ENCODE measurements at regions not wholly inside any gene's neighbourhood (a gene's known extent, or its start where the extent isn't known, plus 50 kb on each side); places are given as distances from the start of the nearest gene placed in this dataset.

- no peak overlapping the region for H3K27ac ChIP-seq (ENCODE audit: low read length)
- H3K4me3 ChIP-seq (ENCODE audit: low read length), result no peak overlapping the region
- H3K4me1 ChIP-seq (ENCODE audit: insufficient read depth, low read length), result no peaks in the 10 kb centered on the region
- H3K4me2 ChIP-seq (ENCODE audit: low read length), result no peak overlapping the region
- no peak for DNase-seq
- no peak for ATAC-seq
- no TSS peak for BruUV-seq (replicated peaks)
- no peak for TF ChIP-seq CTCF (conservative IDR thresholded peaks at IDR 0.05; ENCODE audit: low read depth, low read length)
- TF ChIP-seq EZH2phosphoT487 (IDR thresholded peaks at IDR 0.05; ENCODE audit: borderline replicate concordance, low read length), result no peak
- TF ChIP-seq EZH2 (IDR thresholded peaks at IDR 0.05; ENCODE audit: low read length, unreplicated experiment), result no peak
- H3F3A ChIP-seq (ENCODE audit: low read length, unreplicated experiment), result no peaks in the 10 kb centered on the region
- no peak overlapping the region for H3K9ac ChIP-seq (ENCODE audit: low read length)
- ChIA-PET CTCF (no interaction called here), POLR2A (ENCODE audit: unreplicated experiment) (no interaction called here)
- H3K27me3 ChIP-seq (ENCODE audit: low read length), result no peaks in the 10 kb centered on the region
- H2AFZ ChIP-seq (ENCODE audit: low read length), result no peak overlapping the region
- intact Hi-C loops (cut with micrococcal nuclease), result no loop called here
- H3K9me2 ChIP-seq (replicated peaks; ENCODE audit: low read length), result no peaks in the 10 kb centered on the region
- no peaks in the 10 kb centered on the region for H3K9me3 ChIP-seq (ENCODE audit: low read length)
- H3K79me2 ChIP-seq (ENCODE audit: low read length), result no peaks in the 10 kb centered on the region
- no peaks in the 10 kb centered on the region for H4K20me1 ChIP-seq (ENCODE audit: low read length)
- no peaks in the 10 kb centered on the region for H3K36me3 ChIP-seq (ENCODE audit: low read depth, low read length)
These were observed 1166.3 kb upstream of the ACVR2A start for GRCh38 chr2:146678516-146678915.

DNA sequence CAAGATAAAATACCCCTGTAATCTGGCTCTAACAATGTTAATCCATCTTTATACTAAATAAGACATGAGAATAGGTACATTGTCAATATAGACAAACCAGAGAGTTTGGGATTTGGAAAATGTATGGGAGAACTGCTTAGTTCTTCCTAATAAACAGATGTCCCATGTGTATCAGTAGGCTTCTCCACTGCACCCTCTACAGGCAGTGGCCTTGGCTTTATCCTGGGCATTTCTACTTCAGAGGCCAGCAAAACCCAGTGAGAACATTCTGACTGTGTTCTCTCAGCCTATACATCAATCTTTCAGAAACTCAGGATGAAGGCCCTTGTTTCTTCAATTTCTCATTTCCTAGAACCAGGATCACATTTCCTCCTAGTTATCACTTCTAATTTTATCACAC is 1167.5 kb upstream of the ACVR2A start:
- ATAC-seq, result peak; percentile 60
- H3K9me2 ChIP-seq (replicated peaks; ENCODE audit: low read length), result no peaks in the 10 kb centered on the region
- H4K20me1 ChIP-seq (ENCODE audit: low read length), result no peaks in the 10 kb centered on the region
- intact Hi-C loops (cut with micrococcal nuclease), result no loop called here
- BruUV-seq (replicated peaks), result no TSS peak
- no peak overlapping the region for H3K4me3 ChIP-seq (ENCODE audit: low read length)
- POLR2A ChIA-PET (ENCODE audit: unreplicated experiment), result no interaction called here
- H3K9me3 ChIP-seq (ENCODE audit: low read length), result no peaks in the 10 kb centered on the region
- H3K9ac ChIP-seq (ENCODE audit: low read length), result no peak overlapping the region
- H3K79me2 ChIP-seq (ENCODE audit: low read length), result no peaks in the 10 kb centered on the region
- peak; percentile 32 for DNase-seq
- no peaks in the 10 kb centered on the region for H3K36me3 ChIP-seq (ENCODE audit: low read depth, low read length)
- H2AFZ ChIP-seq (ENCODE audit: low read length), result no peak overlapping the region
- CTCF ChIA-PET, result no interaction called here
- H3K27ac ChIP-seq (ENCODE audit: low read length), result no peak overlapping the region
- no peaks in the 10 kb centered on the region for H3K27me3 ChIP-seq (ENCODE audit: low read length)
- H3F3A ChIP-seq (ENCODE audit: low read length, unreplicated experiment), result no peaks in the 10 kb centered on the region
- H3K4me1 ChIP-seq (ENCODE audit: insufficient read depth, low read length), result no peaks in the 10 kb centered on the region
- no peak for TF ChIP-seq EZH2 (IDR thresholded peaks at IDR 0.05; ENCODE audit: low read length, unreplicated experiment)
- TF ChIP-seq CTCF (conservative IDR thresholded peaks at IDR 0.05; ENCODE audit: low read depth, low read length), result peak; percentile 61
- TF ChIP-seq EZH2phosphoT487 (IDR thresholded peaks at IDR 0.05; ENCODE audit: borderline replicate concordance, low read length), result no peak
- H3K4me2 ChIP-seq (ENCODE audit: low read length), result no peak overlapping the region

GRCh38 chr2:146669735-146670134 is 1175.1 kb upstream of the ACVR2A start:
- H3K27ac ChIP-seq (ENCODE audit: low read length), result no peak overlapping the region
- BruUV-seq (replicated peaks), result no TSS peak
- no peak overlapping the region for H3K9ac ChIP-seq (ENCODE audit: low read length)
- no peak for DNase-seq
- no peaks in the 10 kb centered on the region for H3K27me3 ChIP-seq (ENCODE audit: low read length)
- H3F3A ChIP-seq (ENCODE audit: low read length, unreplicated experiment), result no peaks in the 10 kb centered on the region
- intact Hi-C loops (cut with micrococcal nuclease), result loop anchor here (10.0 kb wide), 1 partner anchor 625 kb away; no protein-coding TSS in a partner anchor
- TF ChIP-seq EZH2phosphoT487 (IDR thresholded peaks at IDR 0.05; ENCODE audit: borderline replicate concordance, low read length) (no peak), EZH2 (IDR thresholded peaks at IDR 0.05; ENCODE audit: low read length, unreplicated experiment) (no peak), CTCF (conservative IDR thresholded peaks at IDR 0.05; ENCODE audit: low read depth, low read length) (no peak)
- H3K4me3 ChIP-seq (ENCODE audit: low read length), result no peak overlapping the region
- no peak overlapping the region for H3K4me2 ChIP-seq (ENCODE audit: low read length)
- H3K9me2 ChIP-seq (replicated peaks; ENCODE audit: low read length), result no peaks in the 10 kb centered on the region
- H3K4me1 ChIP-seq (ENCODE audit: insufficient read depth, low read length), result peaks cover 13% of the 10 kb centered on the region
- no peak overlapping the region for H2AFZ ChIP-seq (ENCODE audit: low read length)
- CTCF ChIA-PET, result no interaction called here
- POLR2A ChIA-PET (ENCODE audit: unreplicated experiment), result no interaction called here
- no peak for ATAC-seq
- no peaks in the 10 kb centered on the region for H3K79me2 ChIP-seq (ENCODE audit: low read length)
- H4K20me1 ChIP-seq (ENCODE audit: low read length), result no peaks in the 10 kb centered on the region
- H3K36me3 ChIP-seq (ENCODE audit: low read depth, low read length), result no peaks in the 10 kb centered on the region
- no peaks in the 10 kb centered on the region for H3K9me3 ChIP-seq (ENCODE audit: low read length)

Data from PC-3 (cell line).